ENCODE measurements at regions not wholly inside any gene's neighbourhood (a gene's known extent, or its start where the extent isn't known, plus 50 kb on each side); places are given as distances from the start of the nearest gene placed in this dataset.
"Not testable (repeated sequence)": the region's sequence is repeated elsewhere in the genome, so short reads cannot be mapped to it uniquely, and the experiment has no call there.

DNA sequence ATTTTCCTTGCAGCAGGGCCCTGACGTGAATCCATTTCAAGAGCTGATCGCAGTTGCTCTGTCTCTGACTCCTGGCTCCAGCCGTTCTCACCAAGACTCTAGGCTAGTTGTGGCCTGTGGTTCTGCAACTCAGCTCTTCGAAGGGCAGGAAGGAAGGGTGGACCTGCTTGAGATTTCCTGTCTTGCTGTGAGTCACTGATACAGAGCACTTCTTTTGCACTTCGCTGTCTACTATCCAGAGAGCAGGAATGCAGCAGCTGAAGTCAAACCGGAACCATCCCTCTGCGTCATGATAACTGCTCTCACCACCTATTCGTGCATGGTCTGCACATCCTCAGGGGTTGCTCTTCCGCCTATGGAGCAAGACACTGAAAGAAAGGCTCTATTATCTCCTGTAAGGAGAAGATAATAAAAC is 59.7 kb downstream of the RAP2B start:
- H3K27ac ChIP-seq, result peak overlapping the region in 19 of 21 experiments; percentile 34 to 91 (median 77)
- H3K4me3 ChIP-seq, result no peak overlapping the region

DNA sequence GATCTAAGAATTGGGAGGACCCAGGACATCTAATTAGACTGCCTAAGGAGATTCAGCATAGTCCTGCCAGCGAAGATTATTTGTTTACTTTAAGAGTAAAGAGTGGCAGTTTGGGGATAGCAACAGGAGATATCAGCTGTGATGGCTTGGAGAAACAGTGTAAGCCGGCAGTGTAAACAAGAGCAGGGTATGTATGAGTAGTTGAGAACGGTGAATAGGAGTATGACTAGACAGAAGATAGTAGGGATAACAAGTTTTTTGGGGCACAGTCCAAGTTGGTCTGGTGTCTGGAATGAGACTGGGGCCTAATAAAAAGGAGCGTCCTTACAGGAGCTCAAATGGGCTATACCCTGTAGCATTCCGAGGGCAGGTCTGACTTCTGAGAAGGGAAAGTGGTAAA is 64.9 kb downstream of the RAP2B start:
- not testable (repeated sequence) for H3K27ac ChIP-seq, H3K4me3 ChIP-seq

DNA sequence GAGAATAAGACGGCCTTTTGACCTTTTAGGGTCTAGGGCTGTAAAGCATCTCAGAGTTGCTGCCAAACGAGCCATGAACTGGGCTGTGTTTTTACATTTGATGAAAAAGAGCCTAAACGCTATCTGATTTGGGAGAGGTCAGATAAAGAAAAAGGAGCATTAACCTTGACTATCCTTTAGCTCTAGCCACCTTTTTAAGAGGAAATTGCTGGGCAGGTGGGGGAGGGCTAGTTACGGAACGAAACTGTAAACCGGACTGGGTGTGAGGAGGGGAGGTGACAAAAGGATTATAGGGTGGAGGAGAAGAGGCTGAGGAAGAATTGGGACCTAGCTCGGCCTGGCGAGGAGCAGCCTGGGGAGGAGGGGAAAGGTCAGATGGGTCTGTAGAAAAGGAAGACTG is 68.4 kb downstream of the RAP2B start:
- not testable (repeated sequence) for H3K27ac ChIP-seq, H3K4me3 ChIP-seq

DNA sequence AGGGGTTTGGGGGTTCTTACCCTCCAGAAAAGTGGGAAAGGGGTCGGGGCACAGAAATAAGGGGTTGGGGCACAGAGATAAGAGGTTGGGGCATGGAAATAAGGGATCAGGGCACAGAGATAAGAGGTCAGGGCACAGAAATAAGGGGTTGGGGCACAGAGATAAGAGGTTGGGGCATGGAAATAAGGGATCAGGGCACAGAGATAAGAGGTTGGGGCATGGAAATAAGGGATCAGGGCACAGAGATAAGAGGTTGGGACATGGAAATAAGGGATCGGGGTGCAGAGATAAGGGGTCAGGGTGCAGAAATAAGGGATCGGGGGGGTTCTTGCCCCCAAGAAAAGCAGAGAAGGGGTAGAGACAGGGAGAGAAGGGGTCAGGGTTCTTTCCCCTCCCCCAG is 69.2 kb downstream of the RAP2B start:
- H3K4me3 ChIP-seq, H3K27ac ChIP-seq: not testable (repeated sequence)

DNA sequence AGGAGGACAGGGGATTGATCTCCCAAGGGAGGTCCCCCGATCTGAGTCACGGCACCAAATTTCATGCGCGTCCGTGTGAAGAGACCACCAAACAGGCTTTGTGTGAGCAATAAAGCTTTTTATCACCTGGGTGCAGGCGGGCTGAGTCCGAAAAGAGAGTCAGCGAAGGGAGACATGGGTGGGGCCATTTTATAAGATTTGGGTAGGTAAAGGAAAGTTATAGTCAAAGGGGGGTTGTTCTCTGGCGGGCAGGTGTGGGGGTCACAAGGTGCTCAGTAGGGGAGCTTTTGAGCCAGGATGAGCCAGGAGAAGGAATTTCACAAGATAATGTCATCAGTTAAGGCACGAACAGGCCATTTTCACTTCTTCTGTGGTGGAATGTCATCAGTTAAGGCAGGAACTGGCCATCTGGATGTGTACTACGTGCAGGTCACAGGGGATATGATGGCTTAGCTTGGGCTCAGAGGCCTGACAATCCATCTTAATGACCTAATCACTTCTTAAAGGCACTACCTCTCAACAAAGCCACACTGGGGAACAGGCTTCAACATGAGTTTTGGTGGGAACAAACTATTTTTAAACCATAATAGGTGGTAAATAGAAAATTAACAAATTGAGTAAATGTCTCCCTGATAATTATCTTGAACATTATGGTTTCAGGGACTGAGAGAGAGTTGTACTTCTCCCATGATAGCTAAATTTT is 70.2 kb downstream of the RAP2B start:
- H3K27ac ChIP-seq, result peak overlapping the region in 7 of 21 experiments; percentile 17 to 69 (median 23)
- not testable (repeated sequence) for H3K4me3 ChIP-seq

DNA sequence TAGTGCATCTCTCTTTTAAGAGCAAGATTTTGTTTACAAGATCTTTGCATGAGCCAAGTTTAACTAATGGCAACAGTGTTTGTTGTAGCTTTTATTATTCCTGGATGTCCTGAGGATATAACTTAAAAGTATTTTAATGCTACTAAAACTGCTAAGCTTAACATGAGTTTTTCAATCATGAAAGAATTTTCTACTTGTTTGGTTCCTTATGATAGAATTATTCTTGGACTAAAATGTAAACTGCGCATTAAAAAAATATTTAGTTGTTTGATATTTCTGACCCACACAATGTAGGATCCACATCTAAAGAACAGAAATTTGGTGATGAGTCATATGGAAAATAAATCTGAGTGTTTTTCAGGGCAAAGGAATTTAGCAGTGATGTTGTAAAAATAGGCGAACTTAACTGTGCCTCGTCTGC is 70.8 kb downstream of the RAP2B start:
- H3K4me3 ChIP-seq, result no peak overlapping the region
- peak overlapping the region in 5 of 21 experiments; percentile 21 to 69 (median 43) for H3K27ac ChIP-seq

DNA sequence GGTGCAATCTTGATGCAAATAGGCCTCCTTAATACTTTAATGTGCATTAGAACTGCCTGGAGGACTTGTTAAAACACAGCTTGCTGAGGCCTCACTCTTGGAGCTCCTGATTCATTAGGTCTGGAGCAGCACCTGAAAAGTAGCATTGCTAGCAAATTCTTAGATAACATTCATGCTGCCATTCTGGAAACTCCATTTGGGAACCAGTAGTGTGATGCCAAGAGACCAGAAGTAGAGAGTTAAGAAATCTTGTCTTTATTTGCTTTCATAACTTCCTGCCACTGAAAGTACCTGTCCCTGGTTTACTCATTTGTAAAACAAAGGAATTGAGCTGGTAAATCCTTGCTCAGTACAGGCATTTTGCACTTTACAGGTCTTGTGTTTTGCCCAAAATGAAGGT is 72.0 kb downstream of the RAP2B start:
- Histone ChIP-seq H3K4me3 (no peak overlapping the region), H3K27ac (peak overlapping the region in 3 of 21 experiments; percentile 16 to 37 (median 36))

DNA sequence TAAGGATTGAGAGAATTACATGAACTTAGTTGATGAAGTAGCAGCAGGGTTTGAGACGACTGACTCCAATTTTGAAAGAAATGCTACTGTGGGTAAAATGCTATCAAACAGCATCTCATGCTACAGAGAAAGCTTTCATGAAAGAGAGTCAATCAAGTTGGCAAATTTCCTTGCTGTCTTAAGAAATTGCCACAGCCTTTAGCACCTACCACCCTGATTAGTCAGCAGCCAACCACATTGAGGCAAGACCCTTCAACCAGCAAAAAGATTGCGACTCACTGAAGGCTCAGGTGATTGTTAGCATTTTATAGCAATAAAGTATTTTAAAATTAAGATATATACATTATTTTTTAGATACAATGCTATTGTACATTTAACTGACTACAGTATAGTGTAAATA is 80.9 kb downstream of the RAP2B start:
- Histone ChIP-seq H3K27ac (no peak overlapping the region), H3K4me3 (no peak overlapping the region)

DNA sequence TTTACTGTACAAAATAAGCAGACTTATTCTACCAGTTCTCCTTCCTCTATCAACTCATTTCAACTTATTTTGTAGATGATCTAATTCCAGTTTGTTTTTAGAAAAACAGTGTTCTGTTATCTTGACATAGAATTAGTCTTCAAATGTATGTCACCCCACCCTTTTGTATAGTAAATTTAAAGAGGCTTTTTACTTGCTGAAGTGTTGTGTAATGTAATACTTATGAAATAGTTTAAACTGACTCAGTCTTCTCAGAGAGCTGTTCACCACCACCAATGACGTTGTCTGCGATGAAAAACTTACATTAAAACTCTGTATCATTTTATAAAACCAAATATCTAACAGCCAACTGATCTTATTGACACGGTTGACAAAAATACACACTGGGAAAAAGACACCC is 82.9 kb downstream of the RAP2B start:
- Histone ChIP-seq H3K4me3 (no peak overlapping the region), H3K27ac (peak overlapping the region in 3 of 21 experiments; percentile 10 to 26 (median 22))

DNA sequence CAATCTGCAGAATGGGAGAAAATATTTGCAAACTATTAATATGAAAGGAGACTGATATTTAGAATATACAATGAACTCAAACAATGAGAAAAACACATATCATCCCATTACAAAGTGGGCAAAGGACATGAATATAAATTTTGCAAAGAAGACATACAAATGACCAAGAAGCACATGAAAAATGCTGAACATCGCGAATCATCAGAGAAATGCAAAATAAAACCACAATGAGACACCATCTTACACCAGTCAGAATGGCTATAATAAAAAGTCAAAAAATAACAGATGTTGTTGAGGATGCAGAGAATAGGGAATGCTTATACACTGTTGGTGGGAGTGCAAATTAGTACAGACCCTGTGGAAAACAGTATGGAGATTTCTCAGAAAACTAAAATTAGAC is 83.6 kb downstream of the RAP2B start:
- H3K27ac ChIP-seq, result peak overlapping the region in 3 of 21 experiments; percentile 15 to 26 (median 22)
- no peak overlapping the region for H3K4me3 ChIP-seq

DNA sequence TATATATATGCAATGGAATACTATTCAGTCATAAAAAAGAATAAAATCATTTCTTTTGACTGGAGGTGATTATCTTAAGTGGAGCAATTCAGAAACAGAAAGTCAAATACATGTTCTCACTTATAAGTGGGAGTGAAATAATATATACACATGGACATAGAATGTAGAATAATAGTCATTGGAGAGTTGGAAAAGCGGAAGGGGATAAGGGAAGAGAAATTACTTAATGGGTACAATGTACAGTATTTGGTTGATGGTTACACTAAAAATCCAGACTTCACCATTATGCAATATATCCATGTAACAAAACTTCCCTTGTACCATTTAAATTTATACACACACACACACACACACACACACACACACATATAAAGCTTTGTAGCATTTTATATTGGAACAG is 84.3 kb downstream of the RAP2B start:
- Histone ChIP-seq H3K4me3 (no peak overlapping the region), H3K27ac (peak overlapping the region in 9 of 21 experiments; percentile 15 to 77 (median 65))

DNA sequence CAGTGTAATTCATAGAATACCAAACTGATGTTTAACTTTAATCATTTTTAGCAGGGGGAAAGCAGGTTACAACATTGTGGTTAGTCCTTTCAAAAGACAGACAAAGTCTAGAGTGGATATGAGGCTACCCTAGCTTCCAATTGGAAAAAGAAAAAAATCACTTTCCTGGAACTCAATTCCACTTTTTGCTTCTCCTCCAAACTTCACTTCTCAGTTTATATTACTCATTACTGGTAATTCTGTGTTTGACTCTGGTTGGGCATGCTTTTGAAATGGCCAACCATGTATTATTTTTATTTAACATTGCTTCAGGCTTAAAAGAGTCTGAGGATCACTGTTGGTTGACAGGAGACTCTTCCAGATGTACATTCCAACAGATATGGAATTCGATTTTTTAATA is 84.8 kb downstream of the RAP2B start:
- H3K27ac ChIP-seq, result peak overlapping the region in 15 of 21 experiments; percentile 14 to 78 (median 54)

DNA sequence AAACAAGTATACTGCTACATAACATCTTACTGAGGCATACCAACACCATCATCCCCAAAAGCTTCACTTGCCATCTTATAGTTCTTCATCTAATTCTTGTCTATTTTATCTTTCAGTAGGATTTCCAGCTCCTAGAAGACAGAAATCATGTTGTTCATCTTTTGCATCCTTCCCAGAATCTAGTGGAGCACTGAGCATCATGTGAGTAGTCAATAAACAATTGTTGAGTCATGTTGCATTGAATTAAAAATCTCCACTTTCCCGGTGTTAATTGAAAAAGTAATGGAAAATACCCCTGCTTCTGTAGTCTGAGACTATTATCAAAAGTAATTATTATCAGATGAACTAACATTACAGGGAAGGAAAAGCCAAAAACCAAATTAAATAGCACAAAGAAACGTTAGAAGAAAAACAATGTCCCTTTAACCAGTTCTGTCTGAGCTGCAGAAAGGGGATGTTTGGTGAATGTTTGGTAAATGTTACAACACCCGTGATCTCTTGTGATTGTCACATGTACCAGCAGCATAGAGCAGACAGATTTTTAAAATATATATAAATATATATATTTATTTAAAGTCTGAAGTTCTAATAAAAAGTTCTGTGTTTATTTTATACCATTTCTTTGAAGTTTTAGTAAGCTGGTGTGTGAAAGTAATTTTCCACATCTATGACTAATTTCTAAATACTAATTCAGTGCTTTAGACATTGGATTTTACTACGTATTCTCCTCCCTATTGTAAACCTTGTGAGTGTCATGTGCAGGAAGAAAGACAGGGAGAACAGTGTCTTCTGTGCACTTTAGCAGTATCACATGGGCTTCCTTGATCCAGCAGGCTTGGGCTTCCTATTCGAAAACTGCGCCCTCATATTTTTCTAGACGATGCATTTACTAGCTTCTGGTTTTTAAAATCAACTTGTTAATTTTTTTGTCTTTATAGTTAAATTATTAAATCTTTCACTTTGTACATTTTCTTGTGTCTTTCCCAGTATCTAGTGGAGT is 85.6 kb downstream of the RAP2B start:
- Histone ChIP-seq H3K4me3 (no peak overlapping the region), H3K27ac (peak overlapping the region in 18 of 21 experiments; percentile 7 to 78 (median 54))

More for the DNA sequence above, 84.8 kb downstream of the RAP2B start:
- H3K4me3 ChIP-seq, result no peak overlapping the region

DNA sequence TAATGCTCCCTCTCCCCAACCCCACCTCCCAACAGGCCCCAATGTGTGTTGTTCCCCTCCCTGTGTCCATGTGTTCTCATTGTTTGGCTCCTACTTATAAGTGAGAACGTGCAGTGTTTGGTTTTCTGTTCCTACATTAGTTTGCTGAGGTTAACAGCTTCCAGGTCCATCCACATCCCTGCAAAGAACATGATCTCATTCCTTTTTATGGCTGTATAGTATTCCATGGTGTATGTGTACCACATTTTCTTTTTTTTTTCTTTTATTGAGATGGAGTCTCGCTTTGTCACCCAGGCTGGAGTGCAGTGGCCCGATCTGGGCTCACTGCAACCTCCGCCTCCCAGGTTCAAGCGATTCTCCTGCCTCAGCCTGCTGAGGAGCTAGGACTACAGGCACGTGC is 86.8 kb downstream of the RAP2B start:
- H3K4me3 ChIP-seq, result not testable (repeated sequence)
- peak overlapping the region in 11 of 21 experiments; percentile 2 to 78 (median 65) for H3K27ac ChIP-seq

DNA sequence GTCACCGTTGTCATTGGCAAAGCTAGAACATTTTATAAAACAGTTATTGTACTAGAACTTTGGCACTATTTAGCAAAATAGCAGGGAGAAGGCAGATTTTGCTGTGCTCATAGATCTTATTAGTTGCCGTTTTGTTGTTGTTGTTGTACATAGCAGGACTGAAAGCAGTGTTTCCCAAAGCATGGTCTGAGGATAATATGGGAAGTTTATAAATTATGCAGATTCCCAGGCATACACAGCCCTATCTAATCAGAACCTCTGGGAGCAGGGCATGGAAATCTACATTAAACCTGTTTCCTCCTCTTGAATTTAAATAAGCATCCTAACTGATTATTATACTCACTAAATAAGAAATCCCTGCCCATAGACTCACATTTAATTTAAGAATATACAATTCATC is 87.9 kb downstream of the RAP2B start:
- H3K27ac ChIP-seq, result peak overlapping the region in 7 of 21 experiments; percentile 11 to 78 (median 32)
- H3K4me3 ChIP-seq, result no peak overlapping the region

DNA sequence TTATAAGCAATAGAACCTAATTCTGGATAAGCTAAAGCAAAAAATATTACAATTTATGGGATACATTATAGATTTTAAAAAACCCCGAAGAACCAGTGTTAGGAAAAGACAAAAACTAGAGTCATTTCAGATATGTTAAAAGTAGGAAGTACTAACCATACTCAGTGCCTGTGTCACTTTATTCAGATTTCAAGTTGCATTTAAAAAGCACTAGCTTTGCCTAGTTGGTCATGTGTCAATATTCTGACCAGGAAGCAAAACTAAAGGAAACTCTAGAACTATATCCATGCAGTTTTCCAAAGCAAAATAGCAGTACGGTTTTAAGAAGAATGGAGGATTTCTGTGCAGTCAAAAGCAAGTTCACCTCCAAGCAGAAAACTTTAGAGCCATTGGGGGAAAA is 88.4 kb downstream of the RAP2B start:
- Histone ChIP-seq H3K27ac (peak overlapping the region in 5 of 21 experiments; percentile 15 to 53 (median 34)), H3K4me3 (no peak overlapping the region)

DNA sequence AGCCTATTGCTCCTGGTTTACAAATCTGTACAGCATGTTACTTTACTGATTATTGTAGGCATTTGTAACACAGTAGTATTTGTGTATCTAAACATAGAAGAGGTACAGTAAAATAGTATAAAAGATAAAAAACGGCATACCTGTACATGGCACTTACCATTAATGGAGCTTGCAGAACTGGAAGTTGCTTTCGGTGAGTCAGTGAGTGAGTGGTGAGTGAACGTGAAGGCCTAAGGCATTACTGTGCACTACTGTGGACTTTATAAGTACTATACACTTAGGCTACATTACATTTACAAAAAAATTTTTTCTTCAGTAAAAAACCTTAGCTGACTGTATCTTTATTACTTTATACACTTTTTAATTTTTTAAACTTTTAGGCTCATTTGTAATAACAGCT is 90.9 kb downstream of the RAP2B start:
- Histone ChIP-seq H3K4me3 (no peak overlapping the region), H3K27ac (no peak overlapping the region)

DNA sequence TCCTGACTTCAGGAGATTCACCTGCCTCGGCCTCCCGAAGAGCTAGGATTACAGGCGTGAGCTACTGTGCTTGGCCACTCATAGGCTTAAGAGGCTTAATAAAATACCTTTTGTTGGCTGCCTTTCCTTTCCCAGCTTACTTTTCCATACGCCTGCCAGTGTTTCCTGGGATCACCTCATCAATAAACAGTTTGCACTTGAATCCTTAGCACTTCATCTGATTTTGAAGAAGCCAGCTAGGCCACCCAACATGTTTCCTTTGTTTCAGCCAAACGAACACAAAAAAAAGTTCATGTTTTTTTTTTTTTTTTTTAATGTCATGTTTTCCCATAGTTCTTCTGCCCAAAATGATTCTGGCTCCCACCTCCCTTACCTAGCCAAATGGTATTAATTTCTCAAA is 92.3 kb downstream of the RAP2B start:
- H3K4me3 ChIP-seq, result no peak overlapping the region
- H3K27ac ChIP-seq, result no peak overlapping the region

DNA sequence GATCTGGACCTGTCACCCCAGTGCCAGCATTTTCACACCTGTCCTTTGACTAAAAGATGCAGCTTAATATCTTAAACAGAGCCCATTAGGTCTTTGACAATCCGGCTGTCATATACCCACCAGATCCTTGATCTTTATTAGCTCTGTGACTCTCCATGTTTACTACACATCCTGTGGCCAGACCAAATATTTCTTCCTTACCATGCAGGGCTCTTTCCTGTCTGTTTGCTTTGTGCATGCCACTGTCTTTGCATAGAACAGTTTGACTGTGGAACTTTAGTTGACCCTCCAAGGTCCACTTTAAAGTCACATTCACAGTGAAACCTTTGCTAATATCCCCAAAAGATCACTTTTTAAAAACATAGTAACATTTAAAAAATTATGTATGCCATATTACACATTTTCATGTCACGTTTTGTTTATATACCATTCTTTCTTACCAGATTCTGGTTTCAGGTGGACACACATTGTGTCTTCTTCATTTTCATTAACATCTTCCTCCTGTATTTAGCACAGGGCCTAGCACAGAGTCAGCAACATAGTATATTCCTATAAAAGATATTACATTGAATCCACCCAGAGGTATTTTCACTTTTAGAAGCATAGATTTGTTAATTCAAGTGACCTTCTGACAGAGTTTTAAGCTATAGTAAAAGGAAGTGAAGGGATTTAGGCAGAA is 95.8 kb downstream of the RAP2B start:
- H3K27ac ChIP-seq, result no peak overlapping the region

DNA sequence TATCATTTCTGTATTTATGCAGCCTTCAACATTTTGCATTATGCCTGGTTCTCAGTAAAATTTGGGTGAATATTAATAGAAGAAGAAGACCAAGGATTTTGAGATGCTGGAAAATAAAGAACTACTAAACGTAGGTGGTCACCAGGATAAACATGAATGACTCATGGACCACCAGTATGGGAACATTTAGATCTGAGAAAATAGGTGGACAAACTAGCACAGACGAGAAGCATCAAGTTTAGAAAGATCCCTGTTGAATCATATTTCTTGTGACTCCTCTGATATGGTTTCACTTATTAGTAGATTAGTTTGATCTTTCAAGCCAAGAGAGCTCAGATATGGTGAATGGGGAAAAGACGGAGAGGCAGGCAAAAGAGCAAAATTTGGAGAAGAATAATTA is 97.9 kb downstream of the RAP2B start:
- Histone ChIP-seq H3K27ac (peak overlapping the region in 2 of 21 experiments; percentile 7 to 16), H3K4me3 (no peak overlapping the region)

More for the DNA sequence above, 95.8 kb downstream of the RAP2B start:
- H3K4me3 ChIP-seq, result no peak overlapping the region
